C4-2B (cell line): ENCODE measurements at regions not wholly inside any gene's neighbourhood (a gene's known extent, or its start where the extent isn't known, plus 50 kb on each side); places are given as distances from the start of the nearest gene placed in this dataset.
"Not testable (repeated sequence)": the region's sequence is repeated elsewhere in the genome, so short reads cannot be mapped to it uniquely, and the experiment has no call there.

Source experiments
- H3K27ac ChIP-seq: fragments of 450-650 bp; 2 replicates; pipeline ENCODE4 v1.5.1; 2017
- CTCF ChIP-seq: fragments of 450-650 bp; conservative IDR thresholded peaks from 2 replicates; pipeline ENCODE4 v1.5.1; 2017; ENCODE audit warnings: mild to moderate bottlenecking
- ZFX ChIP-seq: fragments of 450-650 bp; IDR thresholded peaks from 2 replicates; pipeline ENCODE4 v1.6.1; 2017

GRCh38 chr6:8860671-8861070 is 425.3 kb upstream of the SLC35B3 start:
- TF ChIP-seq CTCF (no peak), ZFX (no peak)
- H3K27ac ChIP-seq = no peak overlapping the region

GRCh38 chr6:8859501-8859900 is 424.2 kb upstream of the SLC35B3 start:
- no peak overlapping the region for H3K27ac ChIP-seq
- no peak for TF ChIP-seq ZFX
- TF ChIP-seq CTCF = no peak

GRCh38 chr6:8858854-8859331 is 423.5 kb upstream of the SLC35B3 start:
- no peak for TF ChIP-seq CTCF
- no peak for TF ChIP-seq ZFX

GRCh38 chr6:8857160-8857559 is 421.8 kb upstream of the SLC35B3 start:
- H3K27ac ChIP-seq = no peak overlapping the region
- TF ChIP-seq ZFX = no peak
- no peak for TF ChIP-seq CTCF

More at GRCh38 chr6:8858854-8859331, 423.5 kb upstream of the SLC35B3 start:
- H3K27ac ChIP-seq = no peak overlapping the region

GRCh38 chr6:8855411-8855810 is 420.1 kb upstream of the SLC35B3 start:
- no peak overlapping the region for H3K27ac ChIP-seq
- TF ChIP-seq CTCF (no peak), ZFX (no peak)

- TF ChIP-seq ZFX (no peak), CTCF (no peak)
- H3K27ac ChIP-seq = no peak overlapping the region
These were observed 417.0 kb upstream of the SLC35B3 start for GRCh38 chr6:8852332-8852731.

- H3K27ac ChIP-seq = not testable (repeated sequence)
These were observed 411.3 kb upstream of the SLC35B3 start for GRCh38 chr6:8846680-8847079.

- TF ChIP-seq CTCF (no peak), ZFX (no peak)
- H3K27ac ChIP-seq = no peak overlapping the region
These were observed 410.3 kb upstream of the SLC35B3 start for GRCh38 chr6:8845690-8846089.
